ENCODE measurements at regions not wholly inside any gene's neighbourhood (a gene's known extent, or its start where the extent isn't known, plus 50 kb on each side); places are given as distances from the start of the nearest gene placed in this dataset.

GRCh38 chr12:127558361-127558760, 708.6 kb upstream of the TMEM132C start:
- CTCF ChIA-PET: no interaction called here
- intact Hi-C loops (cut with micrococcal nuclease): no loop called here
- no peaks in the 10 kb centered on the region for H3K79me2 ChIP-seq (ENCODE audit: control insufficient read depth, insufficient read depth, low read length)
- no peak overlapping the region for H3K4me3 ChIP-seq (ENCODE audit: control extremely low read depth in 1 of 5, extremely low read depth in 1 of 5, insufficient read depth in 1 of 5, low read depth in 2 of 5, low read length in 4 of 5)
- POLR2A ChIA-PET: no interaction called here
- no peaks in the 10 kb centered on the region for H3K27me3 Mint-ChIP-seq
- TF ChIP-seq CTCF (IDR thresholded peaks at IDR 0.05) (no peak), EZH2 (IDR thresholded peaks at IDR 0.05; ENCODE audit: borderline replicate concordance, insufficient read depth, low read depth, low read length, poor library complexity, severe bottlenecking) (no peak)
- no peaks in the 10 kb centered on the region for H3K36me3 ChIP-seq (replicated peaks in 1 of 2; ENCODE audit: control extremely low read depth in 1 of 2, control insufficient read depth in 1 of 2, extremely low read depth in 1 of 2, insufficient read depth in 2 of 2, low read length in 1 of 2)
- H3K4me1 ChIP-seq (ENCODE audit: control insufficient read depth in 2 of 2, insufficient read depth in 2 of 2, low read length in 2 of 2): no peaks in the 10 kb centered on the region
- DNase-seq: no peak
- H3K4me1 Mint-ChIP-seq: no peaks in the 10 kb centered on the region
- no peaks in the 10 kb centered on the region for H4K20me1 ChIP-seq (ENCODE audit: control insufficient read depth, insufficient read depth, low read length, poor library complexity, severe bottlenecking)
- no peaks in the 10 kb centered on the region for H3K27me3 ChIP-seq (replicated peaks in 1 of 4; ENCODE audit: control extremely low read depth in 1 of 4, control insufficient read depth in 3 of 4, insufficient read depth in 4 of 4, low read length in 3 of 4)
- no peak overlapping the region for H3K4me2 ChIP-seq (replicated peaks; ENCODE audit: low read depth, low read length, poor library complexity, severe bottlenecking)
- H3K9me3 ChIP-seq (ENCODE audit: control extremely low read depth in 1 of 3, control insufficient read depth in 2 of 3, insufficient read depth in 1 of 3, low read length in 2 of 3): peaks cover 0 to 5% (median 0%) of the 10 kb centered on the region in 3 donors
- ATAC-seq (ENCODE audit: low read depth): no peak
- H2AFZ ChIP-seq (ENCODE audit: insufficient read depth, low read depth, low read length, poor library complexity, severe bottlenecking): no peak overlapping the region
- H3K9me3 Mint-ChIP-seq (ENCODE audit: insufficient read depth): no peaks in the 10 kb centered on the region
- 90% methylated on average over 3 of the region's 3 CpGs for WGBS (ENCODE audit: insufficient coverage)
- no peak overlapping the region for H3K27ac ChIP-seq (ENCODE audit: low read length in 2 of 2)
- H3K27ac Mint-ChIP-seq: no peak overlapping the region
- H3K4me3 Mint-ChIP-seq: no peak overlapping the region
- no peak overlapping the region for H3K9ac ChIP-seq (ENCODE audit: low read length)

GRCh38 chr12:127559349-127560040, 707.5 kb upstream of the TMEM132C start:
- Mint-ChIP-seq H3K4me1 (no peaks in the 10 kb centered on the region), H3K27ac (no peak overlapping the region)
- intact Hi-C loops (cut with micrococcal nuclease): no loop called here

More at GRCh38 chr12:127559349-127560040, 707.5 kb upstream of the TMEM132C start:
- Mint-ChIP-seq H3K4me3 (no peak overlapping the region), H3K27me3 (no peaks in the 10 kb centered on the region), H3K9me3 (ENCODE audit: insufficient read depth) (peaks cover 2% of the 10 kb centered on the region)
- H3K9ac ChIP-seq (ENCODE audit: low read length): no peak overlapping the region
- no peaks in the 10 kb centered on the region for H3K79me2 ChIP-seq (ENCODE audit: control insufficient read depth, insufficient read depth, low read length)
- no peak for ATAC-seq (ENCODE audit: low read depth)
- H3K36me3 ChIP-seq (replicated peaks in 1 of 2; ENCODE audit: control extremely low read depth in 1 of 2, control insufficient read depth in 1 of 2, extremely low read depth in 1 of 2, insufficient read depth in 2 of 2, low read length in 1 of 2): no peaks in the 10 kb centered on the region
- no peaks in the 10 kb centered on the region for H3K27me3 ChIP-seq (replicated peaks in 1 of 4; ENCODE audit: control extremely low read depth in 1 of 4, control insufficient read depth in 3 of 4, insufficient read depth in 4 of 4, low read length in 3 of 4)
- H4K20me1 ChIP-seq (ENCODE audit: control insufficient read depth, insufficient read depth, low read length, poor library complexity, severe bottlenecking): no peaks in the 10 kb centered on the region
- H3K4me2 ChIP-seq (replicated peaks; ENCODE audit: low read depth, low read length, poor library complexity, severe bottlenecking): no peak overlapping the region
- H3K27ac ChIP-seq (ENCODE audit: low read length in 2 of 2): no peak overlapping the region
- peaks cover 0 to 5% (median 0%) of the 10 kb centered on the region in 3 donors for H3K9me3 ChIP-seq (ENCODE audit: control extremely low read depth in 1 of 3, control insufficient read depth in 2 of 3, insufficient read depth in 1 of 3, low read length in 2 of 3)
- CTCF ChIA-PET: no interaction called here
- no peak for TF ChIP-seq CTCF (IDR thresholded peaks at IDR 0.05)
- TF ChIP-seq EZH2 (IDR thresholded peaks at IDR 0.05; ENCODE audit: borderline replicate concordance, insufficient read depth, low read depth, low read length, poor library complexity, severe bottlenecking): no peak
- WGBS (ENCODE audit: insufficient coverage): 29% methylated on average over 11 of the region's 12 CpGs
- no peak for DNase-seq
- no peaks in the 10 kb centered on the region for H3K4me1 ChIP-seq (ENCODE audit: control insufficient read depth in 2 of 2, insufficient read depth in 2 of 2, low read length in 2 of 2)
- H2AFZ ChIP-seq (ENCODE audit: insufficient read depth, low read depth, low read length, poor library complexity, severe bottlenecking): no peak overlapping the region
- no peak overlapping the region for H3K4me3 ChIP-seq (ENCODE audit: control extremely low read depth in 1 of 5, extremely low read depth in 1 of 5, insufficient read depth in 1 of 5, low read depth in 2 of 5, low read length in 4 of 5)
- POLR2A ChIA-PET: no interaction called here

Measured in B cell (primary cell).